PC-3 (cell line): ENCODE measurements at regions not wholly inside any gene's neighbourhood (a gene's known extent, or its start where the extent isn't known, plus 50 kb on each side); places are given as distances from the start of the nearest gene placed in this dataset.

Source experiments
- ATAC-seq: fragments of 200-7000 bp; cut with Tn5 transposase; 2 replicates; pipeline ENCODE4 v1.9.1; 2020; ENCODE audit warnings: mild to moderate bottlenecking, moderate library complexity
- BruUV-seq: library from RNA; stranded (reverse); fragments of 400-500 nt; replicated peaks from 2 replicates; lab custom pipeline; 2021; lab: Mats Ljungman, UMichigan
- CTCF ChIA-PET: fragments of 300-600 bp; sonication (Branson Sonifier 250); formaldehyde crosslinking; loops from one replicate; lab custom pipeline; 2022; ENCODE audit warnings: antibody characterized with exemption; lab: Charles Lee
- POLR2A ChIA-PET: fragments of 300-600 bp; sonication (Branson Sonifier 250); formaldehyde crosslinking; loops from one replicate; lab custom pipeline; 2022; ENCODE audit warnings: antibody characterized with exemption; ENCODE audit not compliant: unreplicated experiment; lab: Charles Lee
- DNase-seq: peaks from one replicate; pipeline ENCODE4 v3.0.0-alpha.2; 2015
- H2AFZ ChIP-seq: fragments of 300-600 bp; sonication (generic); 2 replicates; pipeline ENCODE4 v1.6.0; 2016; ENCODE audit warnings: antibody characterized with exemption, low read length
- H3F3A ChIP-seq: fragments of 300-600 bp; sonication (generic); one replicate; pipeline ENCODE4 v1.6.0; 2017; ENCODE audit warnings: antibody characterized with exemption, low read length, control low read depth, mild to moderate bottlenecking; ENCODE audit not compliant: unreplicated experiment
- H3K27ac ChIP-seq: fragments of 300-600 bp; sonication (generic); 2 replicates; pipeline ENCODE4 v1.5.1; 2016; ENCODE audit warnings: mild to moderate bottlenecking, low read length
- H3K27me3 ChIP-seq: fragments of 300-600 bp; sonication (generic); 2 replicates; pipeline ENCODE4 v1.6.1; 2016; ENCODE audit warnings: low read length, mixed read lengths
- H3K36me3 ChIP-seq: fragments of 300-600 bp; sonication (generic); 2 replicates; pipeline ENCODE4 v1.6.1; 2016; ENCODE audit warnings: low read depth, mixed run types, low read length, mixed read lengths
- H3K4me1 ChIP-seq: fragments of 300-600 bp; sonication (generic); 2 replicates; pipeline ENCODE4 v1.5.1; 2016; ENCODE audit warnings: low read length; ENCODE audit not compliant: insufficient read depth
- H3K4me2 ChIP-seq: fragments of 300-600 bp; sonication (generic); 2 replicates; pipeline ENCODE4 v1.6.0; 2016; ENCODE audit warnings: low read length
- H3K4me3 ChIP-seq: fragments of 300-600 bp; sonication (generic); 2 replicates; pipeline ENCODE4 v1.5.1; 2016; ENCODE audit warnings: mild to moderate bottlenecking, low read length, mixed read lengths
- H3K79me2 ChIP-seq: fragments of 300-600 bp; sonication (generic); 2 replicates; pipeline ENCODE4 v1.6.1; 2017; ENCODE audit warnings: low read length, mixed read lengths
- H3K9ac ChIP-seq: fragments of 300-600 bp; sonication (generic); 2 replicates; pipeline ENCODE4 v1.6.0; 2016; ENCODE audit warnings: mild to moderate bottlenecking, low read length
- H3K9me2 ChIP-seq: fragments of 300-600 bp; sonication (generic); replicated peaks from 2 replicates; pipeline ENCODE4 v1.6.1; 2016; ENCODE audit warnings: mixed run types, low read length, mixed read lengths
- H3K9me3 ChIP-seq: fragments of 300-600 bp; sonication (generic); 2 replicates; pipeline ENCODE4 v1.6.1; 2016; ENCODE audit warnings: low read length, mixed read lengths
- H4K20me1 ChIP-seq: fragments of 300-600 bp; sonication (generic); 2 replicates; pipeline ENCODE4 v1.6.1; 2016; ENCODE audit warnings: low read length, mixed read lengths
- EZH2 ChIP-seq: fragments of 300-600 bp; sonication (generic); IDR thresholded peaks from one replicate; pipeline ENCODE4 v1.6.1; 2017; ENCODE audit warnings: antibody characterized with exemption, mild to moderate bottlenecking, low read length; ENCODE audit not compliant: unreplicated experiment
- EZH2phosphoT487 ChIP-seq: fragments of 300-600 bp; sonication (generic); IDR thresholded peaks from 2 replicates; pipeline ENCODE4 v1.6.1; 2018; ENCODE audit warnings: mild to moderate bottlenecking, antibody characterized with exemption, low read length, borderline replicate concordance
- intact Hi-C: fragments of 100-400 bp; cut with micrococcal nuclease; formaldehyde crosslinking; loops from 2 replicates; pipeline ENCODE4 v1.9.0; 2023
- TF ChIP-seq, protein P1 (sequence below): fragments of 300-600 bp; sonication (generic); conservative IDR thresholded peaks from 2 replicates; pipeline ENCODE4 v1.5.1; 2017; ENCODE audit warnings: antibody characterized with exemption, low read depth, mild to moderate bottlenecking, low read length

DNA sequence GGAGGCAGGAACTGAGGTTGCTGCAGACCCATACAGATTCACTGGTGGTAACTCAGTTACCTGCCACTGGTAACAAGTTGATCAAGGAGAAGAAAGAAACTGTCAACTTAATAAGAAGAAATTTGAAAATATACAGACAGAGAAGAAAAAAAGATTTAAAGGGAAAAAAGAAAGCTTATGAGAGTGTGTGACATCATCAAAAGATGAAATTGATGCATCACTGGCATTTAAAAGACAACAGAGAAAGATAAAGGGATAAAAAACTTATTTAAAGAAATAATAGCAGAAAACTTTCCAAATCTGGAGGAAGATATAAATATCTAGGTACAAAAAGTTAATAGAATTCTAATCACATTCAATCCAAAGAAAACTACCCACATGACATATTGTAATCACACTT is 1003.2 kb downstream of the TDRD15 start:
- Histone ChIP-seq H3K79me2 (no peaks in the 10 kb centered on the region), H3K27ac (no peak overlapping the region), H3K27me3 (no peaks in the 10 kb centered on the region), H4K20me1 (no peaks in the 10 kb centered on the region), H3K9me2 (no peaks in the 10 kb centered on the region), H3K9me3 (0 out of 2 replicates have a peak, but pooled peaks cover 6% of the 10 kb centered on the region), H3K36me3 (no peaks in the 10 kb centered on the region), H3F3A (no peaks in the 10 kb centered on the region), H3K4me2 (no peak overlapping the region), H3K4me1 (no peaks in the 10 kb centered on the region), H2AFZ (no peak overlapping the region), H3K9ac (no peak overlapping the region), H3K4me3 (no peak overlapping the region)
- ATAC-seq, result no peak
- DNase-seq, result no peak
- TF ChIP-seq, protein P1, sequence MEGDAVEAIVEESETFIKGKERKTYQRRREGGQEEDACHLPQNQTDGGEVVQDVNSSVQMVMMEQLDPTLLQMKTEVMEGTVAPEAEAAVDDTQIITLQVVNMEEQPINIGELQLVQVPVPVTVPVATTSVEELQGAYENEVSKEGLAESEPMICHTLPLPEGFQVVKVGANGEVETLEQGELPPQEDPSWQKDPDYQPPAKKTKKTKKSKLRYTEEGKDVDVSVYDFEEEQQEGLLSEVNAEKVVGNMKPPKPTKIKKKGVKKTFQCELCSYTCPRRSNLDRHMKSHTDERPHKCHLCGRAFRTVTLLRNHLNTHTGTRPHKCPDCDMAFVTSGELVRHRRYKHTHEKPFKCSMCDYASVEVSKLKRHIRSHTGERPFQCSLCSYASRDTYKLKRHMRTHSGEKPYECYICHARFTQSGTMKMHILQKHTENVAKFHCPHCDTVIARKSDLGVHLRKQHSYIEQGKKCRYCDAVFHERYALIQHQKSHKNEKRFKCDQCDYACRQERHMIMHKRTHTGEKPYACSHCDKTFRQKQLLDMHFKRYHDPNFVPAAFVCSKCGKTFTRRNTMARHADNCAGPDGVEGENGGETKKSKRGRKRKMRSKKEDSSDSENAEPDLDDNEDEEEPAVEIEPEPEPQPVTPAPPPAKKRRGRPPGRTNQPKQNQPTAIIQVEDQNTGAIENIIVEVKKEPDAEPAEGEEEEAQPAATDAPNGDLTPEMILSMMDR, result no peak
- TF ChIP-seq EZH2phosphoT487 (no peak), EZH2 (no peak)
- CTCF ChIA-PET, result no interaction called here
- POLR2A ChIA-PET, result no interaction called here
- intact Hi-C loops, result no loop called here
- no TSS peak for BruUV-seq

DNA sequence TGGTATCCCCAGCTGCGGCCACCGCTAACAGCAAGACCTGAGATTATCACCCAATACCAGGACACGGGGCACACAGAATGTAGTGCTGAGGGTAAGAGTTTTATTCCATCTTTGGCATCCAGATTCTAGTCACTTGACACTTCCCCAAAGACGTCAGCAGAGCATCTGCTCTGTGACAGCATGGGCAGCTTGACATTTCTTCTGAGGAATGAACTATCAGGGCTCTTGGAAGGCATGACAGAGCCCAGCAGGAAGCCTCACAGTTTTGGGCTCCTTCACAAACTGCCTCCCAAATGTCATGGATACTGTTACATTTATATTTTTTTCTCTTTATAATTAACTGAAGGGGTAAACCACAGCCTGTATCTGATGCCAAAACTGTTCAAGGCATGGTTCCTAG is 1010.7 kb downstream of the TDRD15 start:
- no peak overlapping the region for H3K27ac ChIP-seq
- peaks cover 13% of the 10 kb centered on the region; the same call in 1 of the 2 replicates for H3K9me3 ChIP-seq
- no peaks in the 10 kb centered on the region for H3K36me3 ChIP-seq
- no peak overlapping the region for H3K4me2 ChIP-seq
- H3K9ac ChIP-seq, result no peak overlapping the region
- intact Hi-C loops, result no loop called here
- TF ChIP-seq EZH2phosphoT487, result no peak
- no peaks in the 10 kb centered on the region for H3F3A ChIP-seq
- H2AFZ ChIP-seq, result no peak overlapping the region
- no peak for DNase-seq
- BruUV-seq, result no TSS peak
- H3K4me3 ChIP-seq, result no peak overlapping the region
- POLR2A ChIA-PET, result no interaction called here
- H3K79me2 ChIP-seq, result no peaks in the 10 kb centered on the region
- no peaks in the 10 kb centered on the region for H3K4me1 ChIP-seq
- H3K9me2 ChIP-seq, result no peaks in the 10 kb centered on the region
- CTCF ChIA-PET, result no interaction called here
- no peak for ATAC-seq
- H4K20me1 ChIP-seq, result no peaks in the 10 kb centered on the region
- H3K27me3 ChIP-seq, result no peaks in the 10 kb centered on the region

DNA sequence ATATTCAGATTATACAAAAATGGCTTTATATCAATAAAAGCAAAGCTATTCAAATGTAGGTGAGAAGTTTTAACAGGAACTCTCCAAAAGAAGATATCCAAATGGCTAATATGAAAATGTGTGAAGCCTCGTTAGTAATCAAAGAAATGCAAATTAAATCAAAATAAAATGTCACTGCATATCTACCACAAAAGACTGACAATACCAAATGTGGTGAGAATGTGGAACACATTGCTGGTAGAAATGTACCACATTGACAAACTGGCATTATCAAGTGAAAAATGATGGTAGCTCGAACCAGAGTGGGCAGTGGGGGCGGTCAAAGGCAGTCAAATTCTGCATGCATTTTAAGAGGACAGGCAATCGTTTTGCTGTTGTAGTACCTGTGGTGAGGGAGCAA is 1012.7 kb downstream of the TDRD15 start:
- POLR2A ChIA-PET, result no interaction called here
- no peaks in the 10 kb centered on the region for H3K36me3 ChIP-seq
- no TSS peak for BruUV-seq
- H3K27ac ChIP-seq, result no peak overlapping the region
- H3K9me2 ChIP-seq, result no peaks in the 10 kb centered on the region
- no peaks in the 10 kb centered on the region for H3K4me1 ChIP-seq
- H4K20me1 ChIP-seq, result no peaks in the 10 kb centered on the region
- CTCF ChIA-PET, result no interaction called here
- ATAC-seq, result no peak
- no peaks in the 10 kb centered on the region for H3K27me3 ChIP-seq
- intact Hi-C loops, result no loop called here
- H3K79me2 ChIP-seq, result no peaks in the 10 kb centered on the region
- H2AFZ ChIP-seq, result no peak overlapping the region
- no peaks in the 10 kb centered on the region for H3F3A ChIP-seq
- H3K4me3 ChIP-seq, result no peak overlapping the region
- TF ChIP-seq, protein P1, result no peak
- TF ChIP-seq EZH2phosphoT487, result no peak
- TF ChIP-seq EZH2, result no peak
- DNase-seq, result no peak
- no peak overlapping the region for H3K4me2 ChIP-seq
- no peak overlapping the region for H3K9ac ChIP-seq
- peaks cover 20% of the 10 kb centered on the region; the same call in 1 of the 2 replicates for H3K9me3 ChIP-seq
